Peyer's patch (tissue), 4 donors: ENCODE measurements at regions not wholly inside any gene's neighbourhood (a gene's known extent, or its start where the extent isn't known, plus 50 kb on each side); places are given as distances from the start of the nearest gene placed in this dataset.

Source experiments
- CTCF ChIP-seq, 6 experiments: fragments of 450-650 bp in 4 of 6; fragments of 200-600 bp in 2 of 6; sonication (generic) in 1 of 6; IDR thresholded peaks; one replicate each; pipeline ENCODE4 v1.5.1; 2017 to 2019; ENCODE audit warnings: antibody characterized with exemption in 6 of 6, mild to moderate bottlenecking in 3 of 6, moderate library complexity in 1 of 6
- POLR2A ChIP-seq, 2 donors: fragments of 450-650 bp; IDR thresholded peaks; one replicate each; pipeline ENCODE4 v1.5.1; 2017; ENCODE audit warnings: antibody characterized with exemption in 2 of 2, mild to moderate bottlenecking in 2 of 2, moderate library complexity in 2 of 2

DNA sequence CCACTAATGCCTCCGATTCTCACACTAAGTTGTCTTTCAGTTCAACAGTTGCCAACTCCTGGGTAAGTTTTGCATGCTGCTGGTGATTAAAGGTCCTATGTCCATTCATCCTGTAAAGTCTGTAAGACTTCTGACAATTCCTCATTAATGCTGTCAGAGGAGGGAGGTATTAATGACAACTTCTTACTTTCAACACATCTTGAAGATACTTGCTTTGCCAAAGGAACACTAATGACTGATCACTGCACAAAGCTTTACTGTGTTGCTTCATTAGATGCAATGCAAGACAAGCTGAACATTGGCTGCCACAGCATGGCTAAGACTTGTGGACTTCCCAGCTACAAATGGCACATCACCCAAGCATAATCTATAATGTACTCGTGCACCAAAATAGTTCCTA is 114.6 kb upstream of the PRDX6 start:
- no peak for TF ChIP-seq POLR2A (IDR thresholded peaks at IDR 0.05)
- TF ChIP-seq CTCF (IDR thresholded peaks at IDR 0.05): no peak
